HEK293T (cell line): ENCODE measurements at regions not wholly inside any gene's neighbourhood (a gene's known extent, or its start where the extent isn't known, plus 50 kb on each side); places are given as distances from the start of the nearest gene placed in this dataset.

ENCODE experiments used
- ARNT ChIP-seq: fragments of 450-650 bp; IDR thresholded peaks from 2 replicates; pipeline ENCODE4 v1.6.1; 2017; ENCODE audit warnings: mild to moderate bottlenecking
- BHLHE40 ChIP-seq: fragments of 450-650 bp; IDR thresholded peaks from 2 replicates; pipeline ENCODE4 v1.6.1; 2016; ENCODE audit warnings: mild to moderate bottlenecking, moderate library complexity, borderline replicate concordance
- ELF4 ChIP-seq: fragments of 450-650 bp; IDR thresholded peaks from 2 replicates; pipeline ENCODE4 v1.6.1; 2017; ENCODE audit warnings: antibody characterized with exemption
- FOXK2 ChIP-seq: fragments of 450-650 bp; IDR thresholded peaks from 2 replicates; pipeline ENCODE4 v1.6.1; 2016; ENCODE audit warnings: mild to moderate bottlenecking
- HDGF ChIP-seq: fragments of 450-650 bp; IDR thresholded peaks from 2 replicates; pipeline ENCODE4 v1.6.1; 2017; ENCODE audit warnings: antibody characterized with exemption, borderline replicate concordance
- NFRKB ChIP-seq: fragments of 450-650 bp; IDR thresholded peaks from 2 replicates; pipeline ENCODE4 v1.6.1; 2016; ENCODE audit warnings: mild to moderate bottlenecking, moderate library complexity
- SP1 ChIP-seq: fragments of 450-650 bp; IDR thresholded peaks from 2 replicates; pipeline ENCODE4 v1.6.1; 2017
- SUZ12 ChIP-seq: fragments of 450-650 bp; IDR thresholded peaks from 2 replicates; pipeline ENCODE4 v1.6.1; 2016; ENCODE audit warnings: mild to moderate bottlenecking
- ZNF384 ChIP-seq: fragments of 450-650 bp; IDR thresholded peaks from 2 replicates; pipeline ENCODE4 v1.6.1; 2016

DNA sequence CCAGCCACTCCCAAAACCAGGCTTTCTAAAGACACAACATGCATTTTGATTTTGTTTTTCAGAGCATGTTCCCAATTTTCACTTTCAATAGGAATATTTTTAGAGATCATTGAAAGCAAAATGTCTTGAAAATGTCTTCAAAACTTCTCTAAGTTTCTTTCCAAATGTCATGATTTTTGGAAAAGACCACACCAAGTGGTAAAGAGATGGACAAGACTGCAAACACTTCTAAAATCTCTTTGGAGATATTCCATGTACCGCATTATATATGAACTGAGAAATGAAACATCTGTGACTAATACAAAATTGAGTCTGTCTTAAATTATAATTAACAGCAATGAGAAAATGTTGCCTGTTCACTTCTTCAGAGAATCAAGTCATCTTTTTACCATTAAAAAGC is 418.0 kb upstream of the PKN2 start:
- no peak for TF ChIP-seq NFRKB
- no peak for TF ChIP-seq ELF4
- TF ChIP-seq SUZ12 = no peak
- TF ChIP-seq HDGF = no peak
- TF ChIP-seq FOXK2 = no peak
- no peak for TF ChIP-seq BHLHE40
- TF ChIP-seq SP1 = no peak
- TF ChIP-seq ARNT = no peak
- no peak for TF ChIP-seq ZNF384
